A549 (cell line): ENCODE measurements at regions not wholly inside any gene's neighbourhood (a gene's known extent, or its start where the extent isn't known, plus 50 kb on each side); places are given as distances from the start of the nearest gene placed in this dataset.

Experiments used
- ATAC-seq, 2 experiments: fragments of 200-7000 bp in 1 of 2; fragments of >200 bp in 1 of 2; cut with Nextera tagmentation in 1 of 2; cut with Tn5 transposase in 1 of 2; 3 replicates each; pipeline versions ENCODE4 v1.8.0 to v1.9.1; 2018 to 2020; ENCODE audit warnings: mild to moderate bottlenecking in 1 of 2, moderate library complexity in 1 of 2
- CTCF ChIA-PET: fragments of 300-600 bp; sonication (Branson Sonifier 250); formaldehyde crosslinking; extraction: SDS; loops from one replicate; lab custom pipeline; 2021; ENCODE audit warnings: antibody characterized with exemption, inconsistent platforms; lab: Yijun Ruan, JAX
- POLR2A ChIA-PET: fragments of 350-600 bp; formaldehyde crosslinking; extraction: SDS; loops from one replicate; lab custom pipeline; 2021; ENCODE audit warnings: antibody characterized with exemption, inconsistent platforms; lab: Yijun Ruan, JAX
- DNase-seq, 2 experiments: peaks; one replicate each; pipeline versions ENCODE4 v3.0.0 to v3.0.0-alpha.2; 2011 to 2016; ENCODE audit warnings: low read depth in 1 of 2, low spot score in 1 of 2
- FAIRE-seq: peaks from 2 replicates; lab custom pipeline; 2011; peaks lifted over from hg19 to GRCh38; lab: Jason Lieb, UNC
- H3K27ac ChIP-seq, 2 experiments: fragments of >200 bp; sonication (Bioruptor Twin); formaldehyde crosslinking; 3 replicates each; pipeline ENCODE4 v1.5.1; 2016 to 2017
- H3K4me1 ChIP-seq: fragments of >200 bp; sonication (Bioruptor Twin); formaldehyde crosslinking; 3 replicates; pipeline ENCODE4 v1.6.1; 2016
- H3K4me2 ChIP-seq: fragments of >200 bp; sonication (Bioruptor Twin); formaldehyde crosslinking; 3 replicates; pipeline ENCODE4 v1.6.1; 2016
- H3K4me3 ChIP-seq: fragments of >200 bp; sonication (Bioruptor Twin); formaldehyde crosslinking; 3 replicates; pipeline ENCODE4 v1.5.1; 2016
- H3K9me3 ChIP-seq: fragments of >200 bp; sonication (Bioruptor Twin); formaldehyde crosslinking; 3 replicates; pipeline ENCODE4 v1.6.1; 2016
- ATOH8 ChIP-seq: fragments of 250-450 bp; sonication (Bioruptor Pico); IDR thresholded peaks from 2 replicates; pipeline ENCODE4 v1.5.0; 2020; ENCODE audit warnings: low read depth, mild to moderate bottlenecking, moderate library complexity
- BCL3 ChIP-seq: fragments of >200 bp; sonication (Bioruptor Twin); formaldehyde crosslinking; IDR thresholded peaks from 3 replicates; pipeline ENCODE4 v1.6.1; 2016
- CBX2 ChIP-seq: fragments of 200-600 bp; sonication (generic); IDR thresholded peaks from 2 replicates; pipeline ENCODE4 v1.6.1; 2016; ENCODE audit warnings: low read depth, mild to moderate bottlenecking, borderline replicate concordance
- CEBPB ChIP-seq, 2 experiments: fragments of >200 bp in 1 of 2; sonication (Bioruptor Twin) in 1 of 2; formaldehyde crosslinking in 1 of 2; IDR thresholded peaks; 2 replicates each; pipeline ENCODE4 v1.6.1; 2012 to 2016
- CHD4 ChIP-seq: fragments of 200-600 bp; sonication (generic); IDR thresholded peaks from 2 replicates; pipeline ENCODE4 v1.6.1; 2016; ENCODE audit warnings: antibody characterized with exemption, mild to moderate bottlenecking, borderline replicate concordance
- EHMT2 ChIP-seq: fragments of 200-600 bp; sonication (generic); IDR thresholded peaks from 2 replicates; pipeline ENCODE4 v1.6.1; 2016; ENCODE audit warnings: antibody characterized with exemption, low read depth, mild to moderate bottlenecking, moderate library complexity
- ESRRA ChIP-seq: fragments of 150-350 bp; IDR thresholded peaks from 2 replicates; pipeline ENCODE4 v1.6.1; 2014; ENCODE audit warnings: mild to moderate bottlenecking, low read length, borderline replicate concordance
- FOSB ChIP-seq: fragments of 250-450 bp; sonication (Bioruptor Pico); IDR thresholded peaks from 2 replicates; pipeline ENCODE4 v1.5.0; 2020; ENCODE audit warnings: mild to moderate bottlenecking, moderate library complexity
- FOSL2 ChIP-seq, 2 experiments: fragments of 450-650 bp in 1 of 2; fragments of >200 bp in 1 of 2; sonication (Bioruptor Twin) in 1 of 2; formaldehyde crosslinking; IDR thresholded peaks; 2 replicates each; pipeline versions ENCODE4 v1.5.0 to v1.6.1; 2016 to 2020; ENCODE audit warnings: mild to moderate bottlenecking in 1 of 2, moderate library complexity in 1 of 2
- GATA3 ChIP-seq: IDR thresholded peaks from 2 replicates; pipeline ENCODE4 v1.6.1; 2012; ENCODE audit warnings: borderline replicate concordance
- HES2 ChIP-seq: fragments of >200 bp; sonication (Bioruptor Twin); formaldehyde crosslinking; IDR thresholded peaks from 2 replicates; pipeline ENCODE4 v1.6.1; 2016
- HEYL ChIP-seq: fragments of 250-450 bp; sonication (Bioruptor Pico); IDR thresholded peaks from 2 replicates; pipeline ENCODE4 v1.8.0; 2021; ENCODE audit warnings: mild to moderate bottlenecking, moderate library complexity
- HOXA7 ChIP-seq: fragments of 250-450 bp; sonication (Bioruptor Pico); IDR thresholded peaks from 2 replicates; pipeline ENCODE4 v1.5.0; 2020; ENCODE audit warnings: mild to moderate bottlenecking, moderate library complexity
- HOXB13 ChIP-seq: fragments of 250-450 bp; sonication (Bioruptor Pico); IDR thresholded peaks from 2 replicates; pipeline ENCODE4 v1.5.0; 2020; ENCODE audit warnings: low read depth, mild to moderate bottlenecking, moderate library complexity
- JUNB ChIP-seq: fragments of >200 bp; sonication (Bioruptor Twin); formaldehyde crosslinking; IDR thresholded peaks from 2 replicates; pipeline ENCODE4 v1.6.1; 2016
- KDM1A ChIP-seq: fragments of 200-600 bp; sonication (generic); IDR thresholded peaks from 2 replicates; pipeline ENCODE4 v1.6.1; 2016; ENCODE audit warnings: low read depth, mild to moderate bottlenecking
- KDM5A ChIP-seq: fragments of 200-600 bp; sonication (generic); IDR thresholded peaks from 2 replicates; pipeline ENCODE4 v1.6.1; 2016; ENCODE audit warnings: antibody characterized with exemption, mild to moderate bottlenecking
- MAZ ChIP-seq: fragments of 150-350 bp; IDR thresholded peaks from 2 replicates; pipeline ENCODE4 v1.6.1; 2014; ENCODE audit warnings: antibody characterized with exemption, low read depth, low read length, borderline replicate concordance
- MYC ChIP-seq: IDR thresholded peaks from 2 replicates; pipeline ENCODE4 v1.6.1; 2012; ENCODE audit warnings: mild to moderate bottlenecking, inconsistent platforms, low read length, improper control_type of control experiment, borderline replicate concordance
- NPAS2 ChIP-seq: fragments of 250-450 bp; sonication (Bioruptor Pico); IDR thresholded peaks from 2 replicates; pipeline ENCODE4 v1.8.0; 2022; ENCODE audit warnings: mild to moderate bottlenecking, moderate library complexity, borderline replicate concordance
- NR3C1 ChIP-seq: fragments of >200 bp; sonication (Bioruptor Twin); formaldehyde crosslinking; IDR thresholded peaks from 3 replicates; pipeline ENCODE4 v1.6.1; 2017
- RAD21 ChIP-seq, 2 experiments: fragments of >200 bp in 1 of 2; sonication (Bioruptor Twin) in 1 of 2; formaldehyde crosslinking in 1 of 2; IDR thresholded peaks in 1 of 2; conservative IDR thresholded peaks in 1 of 2; 2 replicates in 1 of 2; 3 replicates in 1 of 2; pipeline ENCODE4 v1.6.1; 2012 to 2018; ENCODE audit warnings: inconsistent platforms in 1 of 2
- RARB ChIP-seq: fragments of 250-450 bp; sonication (Bioruptor Pico); IDR thresholded peaks from 2 replicates; pipeline ENCODE4 v1.8.0; 2021; ENCODE audit warnings: mild to moderate bottlenecking, moderate library complexity
- RCOR1 ChIP-seq: fragments of 150-350 bp; IDR thresholded peaks from 2 replicates; pipeline ENCODE4 v1.6.1; 2014; ENCODE audit warnings: antibody characterized with exemption, low read length, low read depth
- REST ChIP-seq: fragments of 200-600 bp; sonication (generic); IDR thresholded peaks from 2 replicates; pipeline ENCODE4 v1.6.1; 2016; ENCODE audit warnings: antibody characterized with exemption, mild to moderate bottlenecking, moderate library complexity
- USF2 ChIP-seq: fragments of 450-650 bp; IDR thresholded peaks from 2 replicates; pipeline ENCODE4 v1.6.1; 2014; ENCODE audit warnings: antibody characterized with exemption
- ZNF302 ChIP-seq: fragments of 250-450 bp; sonication (Bioruptor Pico); IDR thresholded peaks from 2 replicates; pipeline ENCODE4 v1.9.0; 2021; ENCODE audit warnings: inconsistent platforms, mild to moderate bottlenecking, moderate library complexity
- WGBS: methylation state at CpG from one replicate; pipeline ENCODE4 v1.1.6; 2017; ENCODE audit errors: missing lambda C conversion rate; 5-methylcytosine and 5-hydroxymethylcytosine counted together

- Histone ChIP-seq H3K27ac (no peak overlapping the region), H3K4me1 (no peaks in the 10 kb centered on the region), H3K4me2 (no peak overlapping the region), H3K4me3 (no peak overlapping the region), H3K9me3 (peaks cover 3% of the 10 kb centered on the region; the same call in 1 of the 3 replicates)
- POLR2A ChIA-PET: no interaction called here
- ATAC-seq (no peak), FAIRE-seq (no peak), DNase-seq (no peak)
- TF ChIP-seq USF2 (no peak), JUNB (no peak), GATA3 (no peak), ZNF302 (CRISPR knock-in tag) (no peak), CHD4 (no peak), NR3C1 (no peak), BCL3 (no peak), KDM5A (no peak), NPAS2 (CRISPR knock-in tag) (no peak), KDM1A (no peak), HES2 (no peak), FOSB (no peak), ATOH8 (CRISPR knock-in tag) (no peak), HEYL (CRISPR knock-in tag) (no peak), ESRRA (no peak), CBX2 (no peak), FOSL2 (IDR thresholded peaks at IDR 0.05) (no peak), FOSL2 (CRISPR knock-in tag; IDR thresholded peaks at IDR 0.05) (no peak)
- CTCF ChIA-PET: interaction anchor here (1.2 kb wide), 1 partner anchor 514 kb away, joined by 3 read pairs; no protein-coding TSS in a partner anchor
- WGBS: 60% methylated on average over 2 of the region's 2 CpGs
Observed at GRCh38 chr12:105622220-105622619, 291.7 kb downstream of the C12orf75 start.

GRCh38 chr12:105622846-105623736 is 292.6 kb downstream of the C12orf75 start:
- POLR2A ChIA-PET: no interaction called here
- no peak for FAIRE-seq
- H3K9me3 ChIP-seq: peaks cover 3% of the 10 kb centered on the region; the same call in 1 of the 3 replicates
- no peak for DNase-seq
- H3K4me1 ChIP-seq: no peaks in the 10 kb centered on the region
- no peak for ATAC-seq
- CTCF ChIA-PET: interaction anchor here (0.7 to 2.5 kb wide), 4 partner anchors 12 to 513 kb away, joined by 3 to 6 read pairs (median 3); no protein-coding TSS in a partner anchor
- H3K27ac ChIP-seq: no peak overlapping the region
- no peak overlapping the region for H3K4me3 ChIP-seq
- no peak for TF ChIP-seq MAZ
- no peak for TF ChIP-seq NR3C1
- no peak for TF ChIP-seq RCOR1
- TF ChIP-seq GATA3: no peak
- TF ChIP-seq HOXB13: no peak
- TF ChIP-seq REST: no peak
- no peak for TF ChIP-seq CEBPB (IDR thresholded peaks at IDR 0.05)
- no peak for TF ChIP-seq HOXA7 (CRISPR knock-in tag)
- TF ChIP-seq RARB: no peak
- TF ChIP-seq EHMT2: no peak
- no peak for TF ChIP-seq RAD21 (conservative IDR thresholded peaks at IDR 0.05 in 1 of 2, IDR thresholded peaks at IDR 0.05 in 1 of 2)
- TF ChIP-seq MYC: no peak
- TF ChIP-seq JUNB: no peak
- TF ChIP-seq HEYL (CRISPR knock-in tag): no peak
- TF ChIP-seq BCL3: no peak
- TF ChIP-seq KDM5A: no peak
- no peak overlapping the region for H3K4me2 ChIP-seq
- WGBS: 77% methylated on average over 9 of the region's 9 CpGs
